ENCODE measurements at regions not wholly inside any gene's neighbourhood (a gene's known extent, or its start where the extent isn't known, plus 50 kb on each side); places are given as distances from the start of the nearest gene placed in this dataset.

- TF ChIP-seq, protein P1, sequence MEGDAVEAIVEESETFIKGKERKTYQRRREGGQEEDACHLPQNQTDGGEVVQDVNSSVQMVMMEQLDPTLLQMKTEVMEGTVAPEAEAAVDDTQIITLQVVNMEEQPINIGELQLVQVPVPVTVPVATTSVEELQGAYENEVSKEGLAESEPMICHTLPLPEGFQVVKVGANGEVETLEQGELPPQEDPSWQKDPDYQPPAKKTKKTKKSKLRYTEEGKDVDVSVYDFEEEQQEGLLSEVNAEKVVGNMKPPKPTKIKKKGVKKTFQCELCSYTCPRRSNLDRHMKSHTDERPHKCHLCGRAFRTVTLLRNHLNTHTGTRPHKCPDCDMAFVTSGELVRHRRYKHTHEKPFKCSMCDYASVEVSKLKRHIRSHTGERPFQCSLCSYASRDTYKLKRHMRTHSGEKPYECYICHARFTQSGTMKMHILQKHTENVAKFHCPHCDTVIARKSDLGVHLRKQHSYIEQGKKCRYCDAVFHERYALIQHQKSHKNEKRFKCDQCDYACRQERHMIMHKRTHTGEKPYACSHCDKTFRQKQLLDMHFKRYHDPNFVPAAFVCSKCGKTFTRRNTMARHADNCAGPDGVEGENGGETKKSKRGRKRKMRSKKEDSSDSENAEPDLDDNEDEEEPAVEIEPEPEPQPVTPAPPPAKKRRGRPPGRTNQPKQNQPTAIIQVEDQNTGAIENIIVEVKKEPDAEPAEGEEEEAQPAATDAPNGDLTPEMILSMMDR (conservative IDR thresholded peaks at IDR 0.05), result no peak
- no peak for TF ChIP-seq EZH2 (IDR thresholded peaks at IDR 0.05; ENCODE audit: low read depth)
Observed at GRCh38 chr3:144175644-144176425, 204.2 kb downstream of the DIPK2A start.

All from PC-9 (cell line).